HG03521 (cell line): ENCODE measurements at regions not wholly inside any gene's neighbourhood (a gene's known extent, or its start where the extent isn't known, plus 50 kb on each side); places are given as distances from the start of the nearest gene placed in this dataset.
"Not testable (repeated sequence)": the region's sequence is repeated elsewhere in the genome, so short reads cannot be mapped to it uniquely, and the experiment has no call there.

ENCODE experiments used
- ATAC-seq: cut with Tn5 transposase; IDR thresholded peaks from one replicate; pipeline ENCODE4 v1.9.1; 2021; ENCODE audit warnings: mild to moderate bottlenecking, moderate library complexity; ENCODE audit not compliant: unreplicated experiment

DNA sequence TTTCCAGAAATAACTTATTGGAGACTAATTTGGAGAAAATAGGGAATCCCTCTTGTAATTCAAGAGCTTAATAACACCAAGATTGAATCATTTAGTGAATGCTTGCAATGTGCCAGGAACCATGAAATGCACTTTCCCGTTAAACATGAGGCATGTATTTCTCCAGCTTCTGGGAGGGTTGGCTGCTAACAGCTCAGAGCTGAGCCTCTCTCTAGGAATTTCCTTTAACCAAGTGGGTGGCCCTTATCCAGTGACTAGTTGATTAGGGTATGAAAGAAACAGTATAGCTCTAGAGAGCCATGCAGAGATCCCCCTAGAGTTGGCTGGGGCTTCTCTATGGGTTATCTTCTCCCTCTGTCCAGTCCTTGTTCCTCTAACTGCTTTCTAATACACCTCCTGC, 356.4 kb upstream of the GOT2 start:
- no peak for ATAC-seq

DNA sequence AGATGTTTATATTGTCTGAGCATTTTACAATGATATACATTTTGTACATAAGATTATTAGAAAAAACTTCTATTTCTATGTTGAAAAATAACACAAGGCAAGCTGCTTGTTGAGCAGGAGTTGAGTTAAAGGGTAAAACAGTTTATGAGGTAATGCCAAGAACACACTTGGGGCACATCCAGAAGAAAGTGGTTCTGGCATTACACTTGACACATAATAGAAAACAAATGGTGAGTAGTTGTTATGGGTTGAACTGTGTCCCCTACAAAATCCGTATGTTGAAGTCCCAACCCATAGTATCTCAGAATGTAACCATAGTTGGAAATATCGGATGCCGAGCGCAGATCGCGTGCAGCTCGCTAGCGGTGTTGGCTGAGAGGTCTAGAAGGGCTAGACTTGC, 354.3 kb upstream of the GOT2 start:
- ATAC-seq: no peak

DNA sequence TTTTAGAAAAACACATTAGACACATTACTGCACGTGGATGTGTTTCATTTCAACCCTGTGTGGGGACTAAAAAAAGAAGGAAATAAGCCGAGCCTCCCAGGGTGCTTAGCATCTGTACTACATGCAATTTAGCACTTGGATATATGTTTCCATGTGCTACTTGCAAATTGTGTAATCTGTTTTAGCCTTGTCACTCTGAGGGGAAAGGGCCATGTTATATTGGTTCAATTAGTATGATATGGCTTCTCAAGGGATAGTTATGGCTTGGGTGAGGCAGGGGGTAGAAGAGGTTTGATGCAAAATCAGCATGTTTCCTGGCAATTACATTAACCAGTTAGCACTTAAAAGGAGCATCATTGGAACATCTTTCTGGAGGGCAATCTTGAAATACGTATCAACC, 353.5 kb upstream of the GOT2 start:
- no peak for ATAC-seq

DNA sequence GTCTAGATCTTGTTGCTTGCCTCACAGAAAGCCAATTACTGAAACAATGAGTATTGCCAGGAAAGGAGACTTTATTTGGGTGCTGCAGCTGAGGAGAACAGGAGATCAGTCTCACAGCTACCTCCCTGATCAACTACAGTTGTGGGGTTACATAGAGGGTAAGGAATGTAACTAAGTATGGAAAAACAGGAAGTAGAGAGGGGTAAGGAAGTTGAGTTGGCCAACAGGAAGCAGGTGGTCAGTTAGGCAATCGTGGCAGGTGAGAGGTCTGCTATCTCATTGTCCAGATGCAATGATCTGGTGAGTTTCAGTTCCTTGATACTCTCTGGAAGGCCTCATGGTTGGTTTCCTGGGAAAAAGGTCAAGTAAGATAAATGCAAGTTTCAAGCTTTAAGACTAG, 333.1 kb upstream of the GOT2 start:
- ATAC-seq: no peak

DNA sequence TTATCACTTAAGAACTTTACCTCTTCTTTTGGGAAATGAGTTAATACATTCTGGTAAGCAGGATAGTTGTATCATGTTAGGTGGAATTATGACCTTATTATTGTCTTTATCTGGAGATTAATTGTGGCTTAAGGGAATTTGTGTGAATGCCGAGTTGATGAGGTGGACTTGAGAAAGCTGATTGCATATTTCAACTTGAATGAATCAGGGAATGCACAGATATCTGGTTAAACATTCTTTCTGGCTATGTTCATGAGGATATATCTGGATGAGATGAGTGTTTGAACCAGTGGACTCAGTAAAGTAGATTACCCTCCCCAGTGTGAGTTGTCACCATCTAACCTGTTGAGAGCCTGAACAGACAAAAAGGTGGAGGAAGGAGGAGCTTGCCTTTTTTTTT, 326.1 kb upstream of the GOT2 start:
- no peak for ATAC-seq

- no peak for ATAC-seq
Observed at GRCh38 chr16:59058250-59058649, 324.1 kb upstream of the GOT2 start.

GRCh38 chr16:59053911-59054310, 319.8 kb upstream of the GOT2 start:
- ATAC-seq: no peak

GRCh38 chr16:59052231-59052630, 318.1 kb upstream of the GOT2 start:
- ATAC-seq: no peak

- no peak for ATAC-seq
Observed at GRCh38 chr16:59048876-59049275, 314.8 kb upstream of the GOT2 start.

DNA sequence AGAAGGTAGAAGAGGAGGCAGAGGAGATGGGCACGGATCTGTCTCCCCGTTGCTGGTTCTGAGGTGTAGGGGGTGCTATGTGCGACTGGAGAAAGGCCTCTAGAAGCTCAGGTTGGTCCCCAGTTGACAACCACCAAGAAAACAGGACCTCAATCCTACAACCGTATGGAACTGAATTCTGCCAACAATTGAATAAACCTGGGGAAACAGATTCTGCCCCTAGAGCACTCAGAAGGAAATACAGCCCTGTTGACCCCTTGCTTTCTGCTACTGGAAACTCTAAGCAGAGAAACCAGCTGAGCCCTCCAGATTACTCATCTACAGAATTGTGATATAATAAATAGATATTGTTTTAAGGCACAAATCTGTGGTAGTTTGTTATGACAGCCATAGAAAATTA, 313.0 kb upstream of the GOT2 start:
- no peak for ATAC-seq

DNA sequence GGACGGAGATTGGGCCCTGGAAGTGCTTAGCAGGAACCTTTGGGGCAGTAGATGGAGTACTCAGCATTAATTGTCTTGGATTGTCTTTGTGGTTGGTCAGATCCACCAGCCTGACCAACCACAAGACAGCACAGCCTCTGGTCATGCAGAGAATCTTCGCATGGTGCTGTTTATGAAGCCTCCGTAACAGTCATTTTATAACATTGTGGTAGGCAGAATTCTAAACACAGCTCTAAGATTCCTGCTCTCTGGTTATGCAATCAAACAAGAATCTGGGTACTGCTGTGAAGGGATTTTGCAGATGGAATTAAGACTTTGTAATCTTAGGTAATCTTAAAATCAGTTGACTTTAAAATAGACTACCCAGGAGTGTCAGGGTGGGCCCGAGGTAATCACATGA, 312.2 kb upstream of the GOT2 start:
- ATAC-seq: no peak

GRCh38 chr16:59045501-59045900, 311.4 kb upstream of the GOT2 start:
- no peak for ATAC-seq

DNA sequence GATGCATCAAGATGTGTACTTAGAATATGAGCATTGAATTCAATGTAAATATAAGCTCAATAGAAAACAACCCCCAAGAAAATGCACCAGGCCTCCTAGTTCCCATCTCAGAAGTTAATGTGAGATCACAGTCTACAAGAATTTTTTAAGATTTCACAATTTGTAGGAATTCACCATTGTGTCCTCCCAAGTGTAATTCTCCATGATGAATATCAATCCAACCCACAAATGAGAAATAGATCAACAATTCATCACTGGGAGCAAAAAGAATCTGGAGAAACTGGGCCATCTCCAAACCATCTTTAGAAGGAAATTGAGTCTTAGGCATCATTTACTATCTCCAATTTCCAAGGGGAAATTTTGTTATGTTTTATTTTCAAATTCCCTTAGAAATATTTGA, 310.5 kb upstream of the GOT2 start:
- no peak for ATAC-seq

GRCh38 chr16:59042301-59042700, 308.2 kb upstream of the GOT2 start:
- no peak for ATAC-seq

- ATAC-seq: no peak
Observed at GRCh38 chr16:59039066-59039720, 305.1 kb upstream of the GOT2 start.

- no peak for ATAC-seq
Observed at GRCh38 chr16:59030923-59031485, 296.9 kb upstream of the GOT2 start.

DNA sequence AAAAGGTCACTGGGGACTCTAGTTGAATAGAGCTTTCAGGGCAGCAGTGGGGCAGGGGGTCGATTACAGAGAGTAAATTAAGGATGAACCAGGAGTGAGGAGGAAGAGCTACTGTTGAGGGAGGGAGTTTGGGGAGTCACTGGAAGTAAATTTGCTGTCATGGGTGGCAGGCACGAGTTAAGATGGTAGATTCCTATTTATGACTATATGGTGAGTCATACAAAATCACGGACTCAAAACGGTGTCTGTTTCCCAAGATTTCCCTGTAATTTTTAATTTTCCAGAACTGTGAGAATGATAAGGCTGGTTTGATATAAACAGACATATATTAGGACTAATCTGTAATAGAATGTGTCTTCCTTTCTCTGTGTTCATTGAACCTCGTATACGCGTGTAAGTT, 287.6 kb upstream of the GOT2 start:
- ATAC-seq: no peak

DNA sequence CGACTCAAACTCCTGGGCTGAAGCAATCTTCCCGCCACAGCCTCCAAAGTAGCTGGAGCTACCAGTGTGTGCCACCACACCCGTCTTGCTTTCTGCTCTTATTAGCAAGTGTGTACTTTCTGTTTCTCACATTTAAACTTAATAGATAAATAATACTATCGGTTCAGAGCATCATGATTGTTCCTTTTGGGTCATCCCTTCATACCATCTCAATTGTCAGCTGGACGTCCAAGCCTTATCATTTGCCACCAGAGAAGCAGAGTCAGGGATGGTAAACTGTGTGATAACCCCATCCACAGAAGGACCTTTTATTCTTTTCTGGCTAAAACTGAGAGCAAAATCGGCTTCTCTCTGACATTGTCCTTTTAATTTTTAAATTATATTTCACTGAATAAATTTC, 279.8 kb upstream of the GOT2 start:
- ATAC-seq: no peak

- ATAC-seq: no peak
Observed at GRCh38 chr16:58999762-59000161, 265.6 kb upstream of the GOT2 start.

- not testable (repeated sequence) for ATAC-seq
Observed at GRCh38 chr16:58992755-58993154, 258.6 kb upstream of the GOT2 start.

DNA sequence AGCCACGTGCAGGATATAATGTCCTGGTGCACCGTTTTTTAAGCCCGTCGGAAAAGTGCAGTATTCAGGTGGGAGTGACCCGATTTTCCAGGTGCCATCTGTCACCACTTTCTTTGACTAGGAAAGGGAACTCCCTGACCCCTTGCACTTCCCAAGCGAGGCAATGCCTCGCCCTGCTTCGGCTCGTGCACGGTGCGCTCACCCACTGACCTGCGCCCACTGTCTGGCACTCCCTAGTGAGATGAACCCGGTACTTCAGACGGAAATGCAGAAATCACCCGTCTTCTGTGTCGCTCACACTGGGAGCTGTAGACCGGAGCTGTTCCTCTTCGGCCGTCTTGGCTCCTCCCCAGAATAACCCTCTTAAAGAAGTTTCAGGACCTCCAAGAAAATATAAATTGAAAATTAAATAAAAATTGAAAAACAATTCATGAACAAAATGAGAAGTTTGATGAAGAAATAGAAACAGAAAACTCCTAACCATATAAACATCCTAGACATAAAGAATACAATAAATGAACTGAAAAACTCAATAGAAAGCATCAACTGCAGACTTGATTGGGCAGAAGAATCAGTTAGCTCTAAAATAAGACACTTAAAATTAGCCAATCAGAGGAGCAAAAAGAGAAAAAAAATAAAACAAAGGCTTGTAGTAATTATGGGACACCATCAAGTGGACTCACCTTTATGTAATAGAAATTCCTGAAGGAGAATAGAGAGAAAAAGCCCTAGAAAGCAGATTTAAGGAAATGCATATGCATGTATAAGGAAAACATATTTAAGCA, 249.3 kb upstream of the GOT2 start:
- not testable (repeated sequence) for ATAC-seq

GRCh38 chr16:58970775-58971174, 236.7 kb upstream of the GOT2 start:
- no peak for ATAC-seq
